Upper lobe of right lung (tissue), 1 donor: ENCODE measurements at regions not wholly inside any gene's neighbourhood (a gene's known extent, or its start where the extent isn't known, plus 50 kb on each side); places are given as distances from the start of the nearest gene placed in this dataset.

ENCODE experiments used
- ATAC-seq: fragments of 200-7000 bp; cut with Tn5 transposase; one replicate; pipeline ENCODE4 v1.9.1; 2020; ENCODE audit warnings: mild to moderate bottlenecking, moderate library complexity
- DNase-seq: peaks from one replicate; pipeline ENCODE4 v3.0.0-alpha.2; 2020
- H3K27ac ChIP-seq: fragments of 200-600 bp; one replicate; pipeline ENCODE4 v1.8.0; 2022
- H3K27me3 ChIP-seq: fragments of 200-600 bp; one replicate; pipeline ENCODE4 v1.8.0; 2022; ENCODE audit warnings: mild to moderate bottlenecking
- H3K36me3 ChIP-seq: fragments of 200-600 bp; one replicate; pipeline ENCODE4 v1.8.0; 2022
- H3K4me1 ChIP-seq: fragments of 200-600 bp; one replicate; pipeline ENCODE4 v1.8.0; 2022
- H3K4me3 ChIP-seq: fragments of 200-600 bp; one replicate; pipeline ENCODE4 v1.8.0; 2022; ENCODE audit warnings: mild to moderate bottlenecking
- H3K9me3 ChIP-seq: fragments of 200-600 bp; one replicate; pipeline ENCODE4 v1.8.0; 2022
- CTCF ChIP-seq: fragments of 200-600 bp; IDR thresholded peaks from one replicate; pipeline ENCODE4 v1.8.0; 2022; ENCODE audit warnings: antibody characterized with exemption
- intact Hi-C: fragments of 100-400 bp; cut with DNase I; formaldehyde crosslinking; loops from one replicate; pipeline ENCODE4 v1.11.0; 2022
- donor health status: DM: no; HTN: yes; CAD: no; lungs with severe emphysema.

GRCh38 chr13:84080748-84081530 is 198.7 kb upstream of the SLITRK1 start:
- no peak for TF ChIP-seq CTCF
- Histone ChIP-seq H3K4me1 (no peaks in the 10 kb centered on the region), H3K4me3 (no peak overlapping the region), H3K27ac (no peak overlapping the region), H3K9me3 (no peaks in the 10 kb centered on the region), H3K36me3 (no peaks in the 10 kb centered on the region), H3K27me3 (no peaks in the 10 kb centered on the region)
- no peak for ATAC-seq
- no peak for DNase-seq
- intact Hi-C loops: no loop called here

- intact Hi-C loops: no loop called here
- DNase-seq: no peak
These were observed 195.0 kb upstream of the SLITRK1 start for GRCh38 chr13:84077271-84077670.

GRCh38 chr13:84076280-84076679 is 194.0 kb upstream of the SLITRK1 start:
- no peak for DNase-seq
- Histone ChIP-seq H3K36me3 (no peaks in the 10 kb centered on the region), H3K27me3 (no peaks in the 10 kb centered on the region), H3K4me3 (no peak overlapping the region), H3K27ac (no peak overlapping the region), H3K9me3 (no peaks in the 10 kb centered on the region), H3K4me1 (no peaks in the 10 kb centered on the region)
- ATAC-seq: no peak
- intact Hi-C loops: no loop called here
- no peak for TF ChIP-seq CTCF

More at GRCh38 chr13:84077271-84077670, 195.0 kb upstream of the SLITRK1 start:
- Histone ChIP-seq H3K4me1 (no peaks in the 10 kb centered on the region), H3K27ac (no peak overlapping the region), H3K9me3 (no peaks in the 10 kb centered on the region), H3K36me3 (no peaks in the 10 kb centered on the region), H3K4me3 (no peak overlapping the region), H3K27me3 (no peaks in the 10 kb centered on the region)
- TF ChIP-seq CTCF: no peak
- ATAC-seq: no peak

GRCh38 chr13:84050536-84050935 is 168.3 kb upstream of the SLITRK1 start:
- H3K36me3 ChIP-seq: no peaks in the 10 kb centered on the region
- H3K27me3 ChIP-seq: no peaks in the 10 kb centered on the region
- H3K27ac ChIP-seq: no peak overlapping the region
- ATAC-seq (no peak), DNase-seq (no peak)
- H3K9me3 ChIP-seq: no peaks in the 10 kb centered on the region
- TF ChIP-seq CTCF: no peak
- no peak overlapping the region for H3K4me3 ChIP-seq
- no peaks in the 10 kb centered on the region for H3K4me1 ChIP-seq
- intact Hi-C loops: no loop called here

GRCh38 chr13:84049443-84050219 is 167.4 kb upstream of the SLITRK1 start:
- Histone ChIP-seq H3K9me3 (no peaks in the 10 kb centered on the region), H3K27me3 (no peaks in the 10 kb centered on the region), H3K4me1 (no peaks in the 10 kb centered on the region), H3K36me3 (no peaks in the 10 kb centered on the region), H3K27ac (no peak overlapping the region), H3K4me3 (no peak overlapping the region)
- intact Hi-C loops: no loop called here
- DNase-seq (no peak), ATAC-seq (no peak)
- TF ChIP-seq CTCF: no peak
